NCI-H345 (cell line): ENCODE measurements at regions not wholly inside any gene's neighbourhood (a gene's known extent, or its start where the extent isn't known, plus 50 kb on each side); places are given as distances from the start of the nearest gene placed in this dataset.
A peak's percentile ranks its signal among the peaks of the same experiment; 100 is the strongest.

Experiments
- DNase-seq: peaks from one replicate; lab custom pipeline; 2025; lab: John Stamatoyannopoulos, UW

DNA sequence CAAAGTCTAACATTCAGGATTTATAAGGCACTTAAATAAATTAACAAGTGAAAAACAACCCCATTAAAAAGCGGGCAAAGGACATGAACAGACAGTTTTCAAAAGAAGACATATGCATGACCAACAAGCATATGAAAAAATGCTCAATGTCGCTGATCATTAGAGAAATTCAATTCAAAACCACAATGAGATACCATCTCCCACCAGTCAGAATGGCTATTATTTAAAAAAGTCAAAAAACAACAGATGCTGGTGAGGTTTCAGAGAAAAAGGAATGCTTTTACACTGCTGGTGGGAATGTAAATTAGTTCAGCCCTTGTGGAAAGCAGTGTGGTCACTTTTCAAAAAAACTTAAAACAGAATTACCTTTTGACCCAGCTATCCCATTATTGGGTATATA is 60.7 kb upstream of the BDKRB2 start:
- no peak for DNase-seq

- DNase-seq: no peak
These were observed 59.3 kb upstream of the BDKRB2 start for GRCh38 chr14:96145116-96145864.

GRCh38 chr14:96146131-96146771 is 58.4 kb upstream of the BDKRB2 start:
- DNase-seq: peak; percentile 40

DNA sequence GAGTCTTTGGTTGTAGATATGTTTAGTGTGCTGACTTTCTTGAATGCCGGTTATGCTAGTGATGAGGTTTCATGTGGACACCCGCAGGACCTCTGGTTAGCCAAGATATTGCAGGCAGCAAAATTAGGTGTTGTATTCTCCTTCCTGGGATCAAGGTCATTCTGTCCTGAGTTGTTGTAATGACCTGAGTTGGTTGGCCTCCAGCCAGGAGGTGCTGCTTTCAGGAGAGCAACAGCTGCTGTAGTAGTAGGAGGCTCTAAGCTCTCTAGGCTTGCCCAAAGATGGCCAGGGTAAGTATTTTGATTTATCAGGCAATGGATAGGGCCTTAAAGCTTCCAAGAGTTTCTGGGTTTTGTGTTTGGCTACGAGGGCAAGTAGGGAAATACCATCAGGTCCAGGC is 56.0 kb upstream of the BDKRB2 start:
- DNase-seq: no peak

DNA sequence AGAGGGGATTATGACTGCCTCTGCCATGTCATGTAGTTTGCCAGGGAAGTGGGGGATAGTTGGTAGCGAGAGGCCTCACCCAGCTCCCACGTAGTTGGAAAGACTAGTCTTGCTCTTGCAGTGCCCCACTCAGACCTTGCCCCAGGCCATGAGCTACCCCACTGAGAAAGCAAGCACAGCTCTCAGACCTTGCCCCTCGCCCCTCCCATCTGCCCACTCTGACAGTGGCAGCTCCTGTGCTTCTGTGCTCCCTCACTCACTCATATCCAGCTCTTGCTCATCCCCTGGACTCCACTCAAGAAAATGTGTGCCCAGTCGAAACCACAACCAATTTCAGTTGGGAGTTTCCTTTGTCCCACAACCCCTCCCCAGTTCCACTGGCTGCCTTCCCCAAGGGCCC is 55.5 kb upstream of the BDKRB2 start:
- no peak for DNase-seq

DNA sequence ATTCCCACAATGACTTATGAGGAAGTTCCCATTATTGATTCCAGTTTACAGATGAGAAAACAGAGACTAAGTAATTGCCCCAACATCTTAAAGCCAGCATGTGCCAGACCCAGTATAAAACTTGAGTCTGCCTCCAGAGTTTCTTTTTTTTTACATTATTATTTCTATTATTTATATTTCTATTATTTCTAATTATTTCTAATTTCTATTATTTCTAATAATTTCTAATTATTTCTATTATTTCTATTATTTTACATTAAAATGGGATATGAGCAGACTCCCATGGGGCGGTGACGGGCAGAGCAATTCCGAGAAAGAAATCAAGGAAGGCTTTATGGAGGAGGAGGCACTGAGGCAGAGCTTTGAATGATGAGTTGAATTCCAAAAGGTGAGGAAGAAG is 54.4 kb upstream of the BDKRB2 start:
- DNase-seq: no peak

- DNase-seq: no peak
These were observed 53.4 kb upstream of the BDKRB2 start for GRCh38 chr14:96151242-96151641.

GRCh38 chr14:96153003-96153402 is 51.6 kb upstream of the BDKRB2 start:
- DNase-seq: no peak
